IPS DF 19.7 (cell line): ENCODE measurements at regions not wholly inside any gene's neighbourhood (a gene's known extent, or its start where the extent isn't known, plus 50 kb on each side); places are given as distances from the start of the nearest gene placed in this dataset.
"Not testable (repeated sequence)": the region's sequence is repeated elsewhere in the genome, so short reads cannot be mapped to it uniquely, and the experiment has no call there.

ENCODE experiments used
- DNase-seq: peaks from one replicate; pipeline ENCODE4 v3.0.0-alpha.2; 2013; ENCODE audit warnings: low read depth, low spot score

GRCh38 chr14:97028382-97028781 lies 231.2 kb downstream of the VRK1 start:
- no peak for DNase-seq

GRCh38 chr14:97029800-97030199 lies 232.6 kb downstream of the VRK1 start:
- no peak for DNase-seq

GRCh38 chr14:97031530-97031929 lies 234.3 kb downstream of the VRK1 start:
- no peak for DNase-seq

- no peak for DNase-seq
Observed at GRCh38 chr14:97033556-97034081, 236.4 kb downstream of the VRK1 start.

- no peak for DNase-seq
Observed at GRCh38 chr14:97036086-97036852, 239.1 kb downstream of the VRK1 start.

GRCh38 chr14:97039717-97040363 lies 242.7 kb downstream of the VRK1 start:
- DNase-seq, result no peak

GRCh38 chr14:97046967-97047366 lies 249.8 kb downstream of the VRK1 start:
- no peak for DNase-seq

- DNase-seq, result no peak
Observed at GRCh38 chr14:97052001-97052400, 254.8 kb downstream of the VRK1 start.

- DNase-seq, result no peak
Observed at GRCh38 chr14:97053941-97054340, 256.8 kb downstream of the VRK1 start.

- DNase-seq, result no peak
Observed at GRCh38 chr14:97055355-97055754, 258.2 kb downstream of the VRK1 start.

GRCh38 chr14:97056086-97056485 lies 258.9 kb downstream of the VRK1 start:
- no peak for DNase-seq

- DNase-seq, result no peak
Observed at GRCh38 chr14:97057238-97058073, 260.3 kb downstream of the VRK1 start.

GRCh38 chr14:97058074-97058467 lies 260.9 kb downstream of the VRK1 start:
- DNase-seq, result no peak

GRCh38 chr14:97058589-97058988 lies 261.4 kb downstream of the VRK1 start:
- no peak for DNase-seq

GRCh38 chr14:97061198-97061597 lies 264.0 kb downstream of the VRK1 start:
- DNase-seq, result no peak

- no peak for DNase-seq
Observed at GRCh38 chr14:97061714-97062113, 264.5 kb downstream of the VRK1 start.

GRCh38 chr14:97065305-97066067 lies 268.3 kb downstream of the VRK1 start:
- DNase-seq, result no peak

GRCh38 chr14:97066068-97066899 lies 269.1 kb downstream of the VRK1 start:
- no peak for DNase-seq

- DNase-seq, result not testable (repeated sequence)
Observed at GRCh38 chr14:97068293-97068692, 271.1 kb downstream of the VRK1 start.

GRCh38 chr14:97070259-97070658 lies 273.1 kb downstream of the VRK1 start:
- no peak for DNase-seq

GRCh38 chr14:97071177-97071576 lies 274.0 kb downstream of the VRK1 start:
- no peak for DNase-seq
